Fibroblast of mammary gland (primary cell): ENCODE measurements at regions not wholly inside any gene's neighbourhood (a gene's known extent, or its start where the extent isn't known, plus 50 kb on each side); places are given as distances from the start of the nearest gene placed in this dataset.

Source experiments
- DNase-seq: peaks from one replicate; pipeline ENCODE4 v3.0.0-alpha.2; 2010; ENCODE audit warnings: low read depth
- H3K4me3 ChIP-seq: 2 replicates; pipeline ENCODE4 v1.5.1; 2011; ENCODE audit warnings: low read depth, mild to moderate bottlenecking, low read length, moderate library complexity; ENCODE audit not compliant: control insufficient read depth
- TF ChIP-seq, protein P1 (sequence below): conservative IDR thresholded peaks from 2 replicates; pipeline ENCODE4 v1.5.1; 2011; ENCODE audit warnings: low read depth, low read length, inconsistent platforms; ENCODE audit not compliant: control insufficient read depth, insufficient read depth

DNA sequence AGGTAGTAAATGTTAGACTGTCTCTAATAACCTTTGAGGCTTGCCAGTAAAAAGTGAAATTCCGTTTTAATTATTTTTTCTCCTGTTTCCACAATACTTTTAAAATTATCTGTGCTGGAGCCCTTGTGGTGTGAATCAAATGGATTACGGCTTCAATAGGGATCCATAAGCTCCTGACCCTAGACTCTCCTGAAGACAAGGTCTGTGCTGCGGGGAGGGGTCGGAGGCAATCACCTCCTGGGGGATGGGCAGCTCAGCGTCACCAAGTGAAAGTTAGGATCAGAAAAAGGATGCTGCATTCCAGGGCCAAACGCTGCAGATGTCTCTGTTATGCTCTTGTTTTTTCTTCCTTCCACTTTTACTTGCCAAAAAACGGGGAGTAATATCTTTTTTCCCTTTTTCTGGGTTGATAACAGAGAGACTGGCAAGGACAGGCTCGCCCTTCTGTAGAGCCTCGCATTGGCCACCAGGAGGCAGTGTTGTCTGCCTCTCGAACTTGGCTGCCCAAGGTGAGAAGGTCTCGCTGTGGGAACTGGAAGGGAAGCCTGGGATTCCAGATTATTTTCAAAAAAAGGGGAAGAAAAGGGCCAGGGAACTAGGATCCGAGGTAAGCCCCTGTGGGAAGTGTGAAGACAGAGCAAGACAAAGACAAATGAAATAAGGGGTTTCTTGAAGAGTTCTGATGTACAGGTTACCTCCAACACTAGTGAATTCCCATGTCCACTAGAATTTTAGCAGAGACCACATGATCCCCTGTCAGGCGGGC lies 621.9 kb downstream of the ACTR3B start:
- no peak for DNase-seq
- TF ChIP-seq, protein P1, sequence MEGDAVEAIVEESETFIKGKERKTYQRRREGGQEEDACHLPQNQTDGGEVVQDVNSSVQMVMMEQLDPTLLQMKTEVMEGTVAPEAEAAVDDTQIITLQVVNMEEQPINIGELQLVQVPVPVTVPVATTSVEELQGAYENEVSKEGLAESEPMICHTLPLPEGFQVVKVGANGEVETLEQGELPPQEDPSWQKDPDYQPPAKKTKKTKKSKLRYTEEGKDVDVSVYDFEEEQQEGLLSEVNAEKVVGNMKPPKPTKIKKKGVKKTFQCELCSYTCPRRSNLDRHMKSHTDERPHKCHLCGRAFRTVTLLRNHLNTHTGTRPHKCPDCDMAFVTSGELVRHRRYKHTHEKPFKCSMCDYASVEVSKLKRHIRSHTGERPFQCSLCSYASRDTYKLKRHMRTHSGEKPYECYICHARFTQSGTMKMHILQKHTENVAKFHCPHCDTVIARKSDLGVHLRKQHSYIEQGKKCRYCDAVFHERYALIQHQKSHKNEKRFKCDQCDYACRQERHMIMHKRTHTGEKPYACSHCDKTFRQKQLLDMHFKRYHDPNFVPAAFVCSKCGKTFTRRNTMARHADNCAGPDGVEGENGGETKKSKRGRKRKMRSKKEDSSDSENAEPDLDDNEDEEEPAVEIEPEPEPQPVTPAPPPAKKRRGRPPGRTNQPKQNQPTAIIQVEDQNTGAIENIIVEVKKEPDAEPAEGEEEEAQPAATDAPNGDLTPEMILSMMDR: peak; percentile 23
- no peak overlapping the region for H3K4me3 ChIP-seq

DNA sequence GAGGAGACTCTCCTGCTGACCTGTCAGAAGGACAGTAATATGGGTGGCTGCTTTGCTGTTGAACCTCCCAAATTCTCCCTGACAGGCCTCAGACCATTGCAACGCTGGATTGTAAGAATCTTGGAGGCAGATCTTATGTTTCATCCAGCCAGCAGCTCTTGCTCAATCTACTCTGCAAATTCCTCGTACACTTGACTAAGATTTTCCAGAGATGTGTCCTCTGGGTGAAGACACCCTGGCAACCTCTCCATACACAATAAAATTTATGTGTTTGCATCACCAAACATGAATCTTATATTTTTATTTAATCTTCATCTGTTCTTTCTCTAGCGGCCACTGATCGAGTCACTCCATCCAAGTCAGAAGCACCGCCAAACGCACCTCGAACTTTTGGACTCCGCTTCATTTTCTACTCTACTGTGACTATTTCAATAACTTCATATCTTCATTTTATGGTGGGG lies 623.1 kb downstream of the ACTR3B start:
- TF ChIP-seq, protein P1: no peak
- H3K4me3 ChIP-seq: no peak overlapping the region
- no peak for DNase-seq

DNA sequence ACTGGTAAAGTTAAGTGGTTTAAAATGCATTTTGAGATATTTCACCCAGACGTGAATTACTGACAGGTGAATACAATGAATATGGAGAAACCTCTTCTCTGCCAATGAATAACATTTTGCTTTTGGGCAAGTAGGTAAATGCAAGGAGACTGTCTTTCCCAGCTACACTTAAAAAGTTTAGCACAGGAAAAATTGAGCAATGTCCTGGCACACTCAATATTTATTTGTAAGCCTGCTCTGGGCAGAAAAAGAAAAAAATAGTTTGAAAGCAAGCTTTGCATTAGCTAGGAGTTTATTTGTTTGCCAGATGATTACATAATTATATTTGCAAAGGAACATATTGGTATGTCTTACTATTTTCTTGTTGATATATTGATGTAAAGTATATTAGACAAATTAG lies 624.2 kb downstream of the ACTR3B start:
- H3K4me3 ChIP-seq: no peak overlapping the region
- TF ChIP-seq, protein P1: no peak
- DNase-seq: no peak

DNA sequence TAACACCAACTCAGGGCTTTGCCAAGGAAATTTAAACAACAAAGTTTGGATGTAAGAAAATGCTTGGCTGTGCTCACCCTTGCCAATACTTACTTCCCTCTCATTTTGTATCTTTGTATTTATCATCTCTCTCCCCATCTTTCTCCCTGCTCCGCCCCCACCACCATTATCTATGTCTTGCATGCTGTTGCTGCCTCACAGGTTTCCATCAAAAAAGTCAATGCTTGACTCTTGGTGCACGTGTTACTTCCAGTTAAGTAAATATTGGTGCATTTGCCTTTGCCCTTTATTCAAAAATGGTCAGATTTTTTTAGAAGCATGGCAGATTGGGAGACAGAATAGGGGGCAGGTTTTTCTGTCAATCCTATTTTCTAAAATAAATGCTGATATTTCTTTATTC lies 626.0 kb downstream of the ACTR3B start:
- H3K4me3 ChIP-seq: no peak overlapping the region
- no peak for DNase-seq
- TF ChIP-seq, protein P1: no peak

DNA sequence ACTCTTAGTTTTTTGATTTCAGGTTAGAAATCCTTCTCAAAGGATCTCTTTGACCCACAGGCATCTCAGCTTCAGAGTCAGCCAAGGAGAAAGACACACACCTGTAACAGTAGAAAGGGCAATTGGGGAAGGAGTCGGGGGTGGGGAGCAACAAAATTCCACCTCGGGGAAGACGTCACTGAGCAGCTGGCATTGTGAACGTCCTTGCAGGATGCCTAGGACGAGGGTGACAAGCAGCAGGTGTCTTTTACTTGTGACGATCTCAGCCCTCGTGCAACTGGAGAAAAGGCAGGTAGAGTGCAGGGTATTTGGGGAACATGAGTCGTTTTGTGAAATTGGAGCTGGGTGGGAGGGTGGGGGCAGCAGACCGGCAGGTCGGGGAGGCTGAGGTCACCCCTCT lies 627.0 kb downstream of the ACTR3B start:
- DNase-seq: no peak
- no peak overlapping the region for H3K4me3 ChIP-seq
- TF ChIP-seq, protein P1: no peak

DNA sequence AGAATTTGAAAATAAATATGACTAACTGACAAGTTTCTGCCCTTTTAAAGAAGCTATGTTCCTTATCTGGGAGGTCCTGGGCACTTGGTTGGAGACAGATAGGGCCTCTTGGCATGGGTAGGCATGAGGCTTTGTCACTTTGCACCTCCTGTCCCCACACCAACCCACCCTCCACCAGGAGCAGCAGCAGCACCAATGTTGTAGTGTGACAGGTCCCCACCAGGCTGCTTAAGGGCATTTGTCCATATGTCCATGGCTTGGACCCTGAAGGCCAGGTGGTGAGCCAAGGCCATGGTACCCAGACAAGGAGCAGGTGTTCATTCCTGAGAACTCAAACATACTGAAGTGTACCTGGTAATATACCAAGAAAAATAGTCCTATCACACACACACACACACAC lies 629.1 kb downstream of the ACTR3B start:
- DNase-seq: no peak
- TF ChIP-seq, protein P1: no peak
- H3K4me3 ChIP-seq: no peak overlapping the region
